MM.1S (cell line): ENCODE measurements at regions not wholly inside any gene's neighbourhood (a gene's known extent, or its start where the extent isn't known, plus 50 kb on each side); places are given as distances from the start of the nearest gene placed in this dataset.

Experiments
- DNase-seq: peaks from one replicate; pipeline ENCODE4 v3.0.0-alpha.2; 2015
- H2AFZ ChIP-seq: fragments of 300-600 bp; sonication (generic); 2 replicates; pipeline ENCODE4 v1.6.0; 2016; ENCODE audit warnings: antibody characterized with exemption, low read length
- H3F3A ChIP-seq: fragments of 300-600 bp; sonication (generic); 2 replicates; pipeline ENCODE4 v1.6.1; 2016; ENCODE audit warnings: mild to moderate bottlenecking, antibody characterized with exemption, low read length, moderate library complexity, mixed read lengths; ENCODE audit not compliant: insufficient read depth
- H3K27ac ChIP-seq: fragments of 300-600 bp; sonication (generic); 2 replicates; pipeline ENCODE4 v1.5.1; 2016; ENCODE audit warnings: mild to moderate bottlenecking, low read length
- H3K27me3 ChIP-seq: fragments of 300-600 bp; sonication (generic); replicated peaks from 2 replicates; pipeline ENCODE4 v1.6.0; 2016; ENCODE audit warnings: low read length; ENCODE audit not compliant: insufficient read depth
- H3K36me3 ChIP-seq: fragments of 300-600 bp; sonication (generic); replicated peaks from 2 replicates; pipeline ENCODE4 v1.6.1; 2016; ENCODE audit warnings: mild to moderate bottlenecking, low read length, mixed read lengths; ENCODE audit not compliant: insufficient read depth
- H3K4me1 ChIP-seq: fragments of 300-600 bp; sonication (generic); 2 replicates; pipeline ENCODE4 v1.6.1; 2016; ENCODE audit warnings: low read length, mixed read lengths
- H3K4me2 ChIP-seq: fragments of 300-600 bp; sonication (generic); 2 replicates; pipeline ENCODE4 v1.6.0; 2016; ENCODE audit warnings: low read depth, low read length
- H3K4me3 ChIP-seq: fragments of 300-600 bp; sonication (generic); 2 replicates; pipeline ENCODE4 v1.5.1; 2016; ENCODE audit warnings: low read length, mixed read lengths
- H3K79me2 ChIP-seq: fragments of 300-600 bp; sonication (generic); 2 replicates; pipeline ENCODE4 v1.6.1; 2016; ENCODE audit warnings: mixed run types, low read length, mixed read lengths
- H3K9ac ChIP-seq: fragments of 300-600 bp; sonication (generic); 2 replicates; pipeline ENCODE4 v1.6.1; 2016; ENCODE audit warnings: low read length, mixed read lengths
- H3K9me2 ChIP-seq: fragments of 300-600 bp; sonication (generic); replicated peaks from 2 replicates; pipeline ENCODE4 v1.6.1; 2016; ENCODE audit warnings: mild to moderate bottlenecking, low read length, mixed read lengths; ENCODE audit not compliant: insufficient read depth
- H3K9me3 ChIP-seq: fragments of 300-600 bp; sonication (generic); replicated peaks from 2 replicates; pipeline ENCODE4 v1.6.1; 2016; ENCODE audit warnings: mild to moderate bottlenecking, low read length, mixed read lengths; ENCODE audit not compliant: insufficient read depth
- H4K20me1 ChIP-seq: fragments of 300-600 bp; sonication (generic); 2 replicates; pipeline ENCODE4 v1.6.1; 2016; ENCODE audit warnings: mild to moderate bottlenecking, low read length, moderate library complexity, mixed read lengths; ENCODE audit not compliant: insufficient read depth
- CTCF ChIP-seq: fragments of 300-600 bp; sonication (generic); IDR thresholded peaks from 2 replicates; pipeline ENCODE4 v1.5.1; 2016; ENCODE audit warnings: antibody characterized with exemption, low read length, mixed read lengths
- EZH2 ChIP-seq: fragments of 300-600 bp; sonication (generic); optimal IDR thresholded peaks from 2 replicates; pipeline ENCODE3; 2017; ENCODE audit warnings: low read depth, mild to moderate bottlenecking, antibody characterized with exemption, low read length, mixed read lengths
- EZH2phosphoT487 ChIP-seq: fragments of 300-600 bp; sonication (generic); IDR thresholded peaks from 2 replicates; pipeline ENCODE4 v1.6.1; 2018; ENCODE audit warnings: antibody characterized with exemption, low read length

- no peaks in the 10 kb centered on the region for H3K36me3 ChIP-seq
- TF ChIP-seq EZH2phosphoT487 = no peak
- no peak for TF ChIP-seq EZH2
- TF ChIP-seq CTCF = no peak
- no peak overlapping the region for H3K4me3 ChIP-seq
- H3K9ac ChIP-seq = no peak overlapping the region
- no peaks in the 10 kb centered on the region for H3K27me3 ChIP-seq
- no peaks in the 10 kb centered on the region for H3K9me2 ChIP-seq
- H2AFZ ChIP-seq = peak overlapping the region; percentile 56
- H3K4me2 ChIP-seq = peak overlapping the region; percentile 45; the same call in 1 of the 2 replicates
- no peaks in the 10 kb centered on the region for H4K20me1 ChIP-seq
- peak overlapping the region; percentile 34; the same call in 1 of the 2 replicates for H3K27ac ChIP-seq
- no peak for DNase-seq
- peaks cover 12% of the 10 kb centered on the region for H3K4me1 ChIP-seq
- no peaks in the 10 kb centered on the region for H3K79me2 ChIP-seq
- no peaks in the 10 kb centered on the region for H3K9me3 ChIP-seq
- no peaks in the 10 kb centered on the region for H3F3A ChIP-seq
These were observed 58.9 kb upstream of the DKK2 start for GRCh38 chr4:107094976-107095375.

- Histone ChIP-seq H3K4me1 (peaks cover 12% of the 10 kb centered on the region), H3K4me3 (no peak overlapping the region), H3K27me3 (no peaks in the 10 kb centered on the region), H3K27ac (peak overlapping the region; percentile 34; the same call in 1 of the 2 replicates), H3K79me2 (no peaks in the 10 kb centered on the region), H4K20me1 (no peaks in the 10 kb centered on the region), H3K36me3 (no peaks in the 10 kb centered on the region), H2AFZ (peak overlapping the region; percentile 56), H3K9me3 (no peaks in the 10 kb centered on the region), H3K9ac (no peak overlapping the region), H3K9me2 (no peaks in the 10 kb centered on the region), H3K4me2 (peak overlapping the region; percentile 45), H3F3A (no peaks in the 10 kb centered on the region)
- TF ChIP-seq CTCF = peak; percentile 76
- no peak for TF ChIP-seq EZH2
- DNase-seq = peak; percentile 90
These were observed 58.2 kb upstream of the DKK2 start for GRCh38 chr4:107094332-107094731.
